K562 (cell line): ENCODE measurements at regions not wholly inside any gene's neighbourhood (a gene's known extent, or its start where the extent isn't known, plus 50 kb on each side); places are given as distances from the start of the nearest gene placed in this dataset.

ENCODE experiments used
- ATAC-seq: fragments of 200-7000 bp; cut with Tn5 transposase; 3 replicates; pipeline ENCODE4 v1.9.1; 2020; ENCODE audit warnings: moderate library complexity
- BruUV-seq: library from RNA; stranded (reverse); fragments of 400-500 nt; replicated peaks from 2 replicates; lab custom pipeline; 2021; lab: Mats Ljungman, UMichigan
- CTCF ChIA-PET: fragments of 300-600 bp; formaldehyde crosslinking; extraction: SDS; loops from one replicate; lab custom pipeline; 2021; ENCODE audit warnings: low intra/inter-chr PET ratio; lab: Yijun Ruan, JAX
- POLR2A ChIA-PET: fragments of 300-600, 350-650 bp; sonication (Branson Sonifier 250); formaldehyde crosslinking; extraction: SDS; loops from one replicate; lab custom pipeline; 2021; ENCODE audit warnings: antibody characterized with exemption, inconsistent platforms; lab: Yijun Ruan, JAX
- DNase-seq, 4 experiments: peaks; one replicate each; pipeline versions ENCODE4 v3.0.0 to v3.0.0-alpha.2; 2011 to 2018; ENCODE audit warnings: low spot score in 3 of 4, mixed read lengths in 3 of 4; ENCODE audit errors: extremely low read depth in 1 of 4
- FAIRE-seq: peaks from 2 replicates; lab custom pipeline; 2011; peaks lifted over from hg19 to GRCh38; lab: Jason Lieb, UNC
- H2AFZ ChIP-seq: 2 replicates; pipeline ENCODE4 v1.6.0; 2011; ENCODE audit warnings: low read depth, low read length, control low read depth, inconsistent platforms
- H3K27ac ChIP-seq: fragments of 200-600 bp; 3 replicates; pipeline ENCODE4 v1.8.0; 2011; ENCODE audit warnings: low read depth, mild to moderate bottlenecking, control low read depth, inconsistent platforms, low read length, moderate library complexity, mixed read lengths; ENCODE audit errors: extremely low read depth
- H3K27me3 ChIP-seq, 2 experiments: fragments of 300-600 bp in 1 of 2; 2 replicates in 1 of 2; 3 replicates in 1 of 2; pipeline versions ENCODE4 v1.6.0 to v1.8.0; 2011; ENCODE audit warnings: inconsistent platforms in 2 of 2, low read length in 2 of 2, mild to moderate bottlenecking in 1 of 2, mixed read lengths in 1 of 2, moderate library complexity in 1 of 2; ENCODE audit not compliant: control insufficient read depth in 2 of 2, insufficient read depth in 2 of 2
- H3K36me3 ChIP-seq: fragments of 300-600 bp; 3 replicates; pipeline ENCODE4 v1.8.0; 2011; ENCODE audit warnings: mild to moderate bottlenecking, low read length, inconsistent platforms; ENCODE audit not compliant: control insufficient read depth, insufficient read depth
- H3K4me1 ChIP-seq, 2 experiments: fragments of 200-600 bp in 1 of 2; replicated peaks in 1 of 2; 2 replicates in 1 of 2; 3 replicates in 1 of 2; pipeline versions ENCODE4 v1.5.1 to v1.8.0; 2011; ENCODE audit warnings: inconsistent platforms in 2 of 2, low read length in 2 of 2, mild to moderate bottlenecking in 1 of 2, mixed read lengths in 1 of 2, moderate library complexity in 1 of 2; ENCODE audit not compliant: control insufficient read depth in 2 of 2, insufficient read depth in 2 of 2
- H3K4me2 ChIP-seq: 2 replicates; pipeline ENCODE4 v1.6.1; 2011; ENCODE audit warnings: low read length, control low read depth, inconsistent platforms, mixed read lengths; ENCODE audit not compliant: insufficient read depth
- H3K4me3 ChIP-seq: fragments of 200-600 bp; sonication (generic), shearing (Covaris generic); 2 replicates; pipeline ENCODE4 v1.5.1; 2016; ENCODE audit warnings: control low read depth, inconsistent platforms
- H3K79me2 ChIP-seq: fragments of 200-600 bp; 3 replicates; pipeline ENCODE4 v1.8.0; 2011; ENCODE audit warnings: low read length, inconsistent platforms; ENCODE audit not compliant: control insufficient read depth, insufficient read depth
- H3K9ac ChIP-seq, 2 experiments: 2 replicates each; pipeline versions ENCODE4 v1.6.0 to v1.6.1; 2011; ENCODE audit warnings: low read depth in 2 of 2, low read length in 2 of 2, control low read depth in 1 of 2, inconsistent platforms in 1 of 2, mild to moderate bottlenecking in 1 of 2, mixed read lengths in 1 of 2; ENCODE audit not compliant: insufficient read depth in 1 of 2
- H3K9me1 ChIP-seq: one replicate; pipeline ENCODE4 v1.6.0; 2011; ENCODE audit warnings: inconsistent platforms, mild to moderate bottlenecking, low read length, moderate library complexity; ENCODE audit not compliant: control insufficient read depth, insufficient read depth
- H3K9me3 ChIP-seq: replicated peaks from 2 replicates; pipeline ENCODE4 v1.5.1; 2011; ENCODE audit warnings: low read depth, low read length, inconsistent platforms; ENCODE audit not compliant: control insufficient read depth, insufficient read depth
- H4K20me1 ChIP-seq: replicated peaks from 2 replicates; pipeline ENCODE4 v1.6.1; 2011; ENCODE audit warnings: low read length, inconsistent platforms, mixed read lengths; ENCODE audit not compliant: control insufficient read depth, insufficient read depth
- KDM5B ChIP-seq: fragments of 200-600 bp; sonication (generic); IDR thresholded peaks from 2 replicates; pipeline ENCODE4 v1.6.1; 2012; ENCODE audit warnings: low read depth, mild to moderate bottlenecking, moderate library complexity, low read length, control low read depth, inconsistent platforms; ENCODE audit not compliant: insufficient replicate concordance
- LEF1 ChIP-seq: fragments of 450-650 bp; IDR thresholded peaks from 2 replicates; pipeline ENCODE4 v1.6.1; 2016; ENCODE audit warnings: mild to moderate bottlenecking
- MAFG ChIP-seq: fragments of 450-650 bp; conservative IDR thresholded peaks from 2 replicates; pipeline ENCODE4 v1.6.1; 2016; ENCODE audit warnings: missing genetic modification characterization, missing compliant biosample characterization
- MAFK ChIP-seq: IDR thresholded peaks from 2 replicates; pipeline ENCODE4 v1.6.1; 2011; ENCODE audit warnings: low read length, improper control_type of control experiment
- RFX7 ChIP-seq: fragments of 250-450 bp; sonication (Bioruptor Pico); IDR thresholded peaks from 2 replicates; pipeline ENCODE4 v1.5.1; 2021; ENCODE audit warnings: mild to moderate bottlenecking
- SIRT6 ChIP-seq: IDR thresholded peaks from one replicate; pipeline ENCODE4 v1.6.1; 2012; ENCODE audit warnings: low read depth, mild to moderate bottlenecking, control low read depth, inconsistent platforms, low read length, moderate library complexity
- SMARCA4 ChIP-seq: fragments of 450-650 bp; IDR thresholded peaks from 2 replicates; pipeline ENCODE4 v1.6.1; 2016
- SMARCB1 ChIP-seq: IDR thresholded peaks from 2 replicates; pipeline ENCODE4 v1.6.1; 2011; ENCODE audit warnings: improper control_type of control experiment, low read depth; ENCODE audit not compliant: insufficient read length
- ZC3H4 ChIP-seq: sonication (generic); formaldehyde crosslinking; IDR thresholded peaks from 2 replicates; pipeline ENCODE4 v1.9.0; 2021; ENCODE audit warnings: missing genetic modification reagents, borderline replicate concordance
- WGBS: fragments of 100-300 bp; shearing (Covaris generic); methylation state at CpG from one replicate; pipeline ENCODE4 v1.1.6; 2016; ENCODE audit warnings: low coverage, mixed read lengths; ENCODE audit not compliant: insufficient coverage; ENCODE audit errors: missing lambda C conversion rate; 5-methylcytosine and 5-hydroxymethylcytosine counted together
- in situ Hi-C: fragments of 300-500 bp; cut with MboI; formaldehyde crosslinking; loops from 4 replicates; pipeline ENCODE4 v1.15.0; 2018; ENCODE audit warnings: inconsistent platforms, mixed read lengths
- intact Hi-C: fragments of 100-400 bp; cut with micrococcal nuclease; formaldehyde crosslinking; loops from 2 replicates; pipeline ENCODE4 v1.14.2; 2022
- TF ChIP-seq, protein P1 (sequence below): fragments of 250-450 bp; sonication (Bioruptor Pico); IDR thresholded peaks from 2 replicates; pipeline ENCODE4 v1.6.1; 2021; ENCODE audit warnings: mild to moderate bottlenecking
- TF ChIP-seq, protein P2 (sequence below): sonication (generic); formaldehyde crosslinking; IDR thresholded peaks from 2 replicates; pipeline ENCODE4 v1.8.0; 2022; ENCODE audit warnings: mild to moderate bottlenecking, missing genetic modification reagents
- TF ChIP-seq, protein P3 (sequence below), 2 experiments: fragments of 450-650 bp in 1 of 2; IDR thresholded peaks; 2 replicates each; pipeline ENCODE4 v1.6.1; 2011 to 2017; ENCODE audit warnings: low read depth in 2 of 2, antibody characterized with exemption in 1 of 2, borderline replicate concordance in 1 of 2, low read length in 1 of 2, mild to moderate bottlenecking in 1 of 2, mixed read lengths in 1 of 2; ENCODE audit not compliant: control insufficient read depth in 1 of 2
- TF ChIP-seq, protein P4 (sequence below): fragments of 150-350 bp; IDR thresholded peaks from 2 replicates; pipeline ENCODE4 v1.6.1; 2014; ENCODE audit warnings: low read depth, mild to moderate bottlenecking, low read length, borderline replicate concordance

DNA sequence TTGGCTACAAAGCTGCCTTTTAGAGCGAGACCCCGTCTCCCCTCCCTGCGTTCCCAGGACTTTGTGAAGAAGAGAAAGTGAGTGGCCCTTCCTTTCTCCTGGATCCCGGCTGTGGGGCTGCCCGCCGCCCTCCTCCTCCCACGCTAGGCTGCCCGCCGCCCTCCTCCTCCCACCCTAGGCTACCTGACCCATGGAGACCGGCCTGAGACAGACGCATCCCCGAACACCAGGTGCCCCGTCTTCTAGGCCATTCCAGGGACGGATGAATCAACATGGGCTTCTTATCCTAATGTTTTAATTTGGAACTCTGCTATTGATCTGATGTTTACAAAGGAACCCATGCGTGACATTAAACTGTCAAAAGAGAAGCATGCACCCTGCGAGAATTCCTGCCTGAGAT lies 117.3 kb upstream of the LPCAT1 start (continued):
- TF ChIP-seq SMARCB1 (no peak), LEF1 (no peak), SIRT6 (no peak), KDM5B (no peak)

DNA sequence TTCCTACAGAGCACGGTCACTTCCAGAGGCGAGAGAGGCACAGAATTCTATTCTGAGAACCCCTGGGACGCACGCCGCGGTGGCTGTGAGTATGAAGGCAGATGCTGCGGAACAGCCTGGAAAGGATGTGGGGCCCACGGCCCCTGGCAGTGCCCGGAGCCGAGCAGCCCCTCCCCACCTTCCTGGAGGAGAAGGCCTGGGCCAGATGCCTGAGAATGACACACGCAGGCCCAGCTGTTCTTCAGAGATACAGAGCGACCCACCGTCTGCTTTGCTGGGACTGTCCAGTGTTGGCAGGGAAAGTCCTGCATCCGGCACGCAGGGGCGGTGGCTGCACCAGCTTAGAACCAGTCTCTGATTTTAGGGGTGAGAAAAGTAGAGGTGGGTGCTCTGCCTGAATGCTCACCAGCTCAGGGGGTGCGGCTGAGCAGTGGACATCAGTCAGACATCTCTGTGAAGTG lies 116.7 kb upstream of the LPCAT1 start:
- Histone ChIP-seq H3K4me1 (peaks cover 0 to 44% of the 10 kb centered on the region in 2 experiments; a peak in 2 of 5 replicates), H3K9ac (no peak overlapping the region), H2AFZ (no peak overlapping the region), H3K4me2 (no peak overlapping the region), H3K27me3 (peaks cover 31 to 71% of the 10 kb centered on the region in 2 experiments), H3K9me3 (no peaks in the 10 kb centered on the region), H4K20me1 (0 out of 2 replicates have a peak, but pooled peaks cover 4% of the 10 kb centered on the region), H3K27ac (no peak overlapping the region), H3K4me3 (no peak overlapping the region), H3K36me3 (no peaks in the 10 kb centered on the region), H3K9me1 (no peaks in the 10 kb centered on the region), H3K79me2 (no peaks in the 10 kb centered on the region)
- no peak for FAIRE-seq
- no TSS peak for BruUV-seq
- WGBS = 44% methylated on average over 17 of the region's 17 CpGs
- ChIA-PET CTCF (interaction anchor here (1.7 kb wide), 1 partner anchor 171 kb away, joined by 4 read pairs; no protein-coding TSS in a partner anchor), POLR2A (no interaction called here)
- intact Hi-C loops = loop anchor here (10.0 kb wide), 1 partner anchor 256 kb away; no protein-coding TSS in a partner anchor
- in situ Hi-C loops = loop anchor here (5.0 to 25.0 kb wide), 3 partner anchors 153 to 703 kb away; no protein-coding TSS in a partner anchor
- peak in 1 of 4 experiments; percentile 6 for DNase-seq
- no peak for ATAC-seq
- TF ChIP-seq MAFK (no peak), MAFG (tag) (no peak), SMARCA4 (no peak), RFX7 (CRISPR knock-in tag) (no peak), ZC3H4 (CRISPR knock-in tag) (no peak)
- TF ChIP-seq, protein P1, sequence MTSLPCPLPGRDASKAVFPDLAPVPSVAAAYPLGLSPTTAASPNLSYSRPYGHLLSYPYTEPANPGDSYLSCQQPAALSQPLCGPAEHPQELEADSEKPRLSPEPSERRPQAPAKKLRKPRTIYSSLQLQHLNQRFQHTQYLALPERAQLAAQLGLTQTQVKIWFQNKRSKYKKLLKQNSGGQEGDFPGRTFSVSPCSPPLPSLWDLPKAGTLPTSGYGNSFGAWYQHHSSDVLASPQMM = no peak
- TF ChIP-seq, protein P2, sequence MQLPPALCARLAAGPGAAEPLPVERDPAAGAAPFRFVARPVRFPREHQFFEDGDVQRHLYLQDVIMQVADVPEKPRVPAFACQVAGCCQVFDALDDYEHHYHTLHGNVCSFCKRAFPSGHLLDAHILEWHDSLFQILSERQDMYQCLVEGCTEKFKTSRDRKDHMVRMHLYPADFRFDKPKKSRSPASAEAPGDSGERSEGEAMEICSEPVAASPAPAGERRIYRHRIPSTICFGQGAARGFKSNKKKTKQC (CRISPR knock-in tag) = no peak
- TF ChIP-seq, protein P3, sequence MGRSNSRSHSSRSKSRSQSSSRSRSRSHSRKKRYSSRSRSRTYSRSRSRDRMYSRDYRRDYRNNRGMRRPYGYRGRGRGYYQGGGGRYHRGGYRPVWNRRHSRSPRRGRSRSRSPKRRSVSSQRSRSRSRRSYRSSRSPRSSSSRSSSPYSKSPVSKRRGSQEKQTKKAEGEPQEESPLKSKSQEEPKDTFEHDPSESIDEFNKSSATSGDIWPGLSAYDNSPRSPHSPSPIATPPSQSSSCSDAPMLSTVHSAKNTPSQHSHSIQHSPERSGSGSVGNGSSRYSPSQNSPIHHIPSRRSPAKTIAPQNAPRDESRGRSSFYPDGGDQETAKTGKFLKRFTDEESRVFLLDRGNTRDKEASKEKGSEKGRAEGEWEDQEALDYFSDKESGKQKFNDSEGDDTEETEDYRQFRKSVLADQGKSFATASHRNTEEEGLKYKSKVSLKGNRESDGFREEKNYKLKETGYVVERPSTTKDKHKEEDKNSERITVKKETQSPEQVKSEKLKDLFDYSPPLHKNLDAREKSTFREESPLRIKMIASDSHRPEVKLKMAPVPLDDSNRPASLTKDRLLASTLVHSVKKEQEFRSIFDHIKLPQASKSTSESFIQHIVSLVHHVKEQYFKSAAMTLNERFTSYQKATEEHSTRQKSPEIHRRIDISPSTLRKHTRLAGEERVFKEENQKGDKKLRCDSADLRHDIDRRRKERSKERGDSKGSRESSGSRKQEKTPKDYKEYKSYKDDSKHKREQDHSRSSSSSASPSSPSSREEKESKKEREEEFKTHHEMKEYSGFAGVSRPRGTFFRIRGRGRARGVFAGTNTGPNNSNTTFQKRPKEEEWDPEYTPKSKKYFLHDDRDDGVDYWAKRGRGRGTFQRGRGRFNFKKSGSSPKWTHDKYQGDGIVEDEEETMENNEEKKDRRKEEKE (IDR thresholded peaks at IDR 0.05; ENCODE audit: borderline replicate concordance in 1 of 2, control insufficient read depth in 1 of 2, low read depth in 2 of 2, low read length in 1 of 2) = no peak
- TF ChIP-seq, protein P4, sequence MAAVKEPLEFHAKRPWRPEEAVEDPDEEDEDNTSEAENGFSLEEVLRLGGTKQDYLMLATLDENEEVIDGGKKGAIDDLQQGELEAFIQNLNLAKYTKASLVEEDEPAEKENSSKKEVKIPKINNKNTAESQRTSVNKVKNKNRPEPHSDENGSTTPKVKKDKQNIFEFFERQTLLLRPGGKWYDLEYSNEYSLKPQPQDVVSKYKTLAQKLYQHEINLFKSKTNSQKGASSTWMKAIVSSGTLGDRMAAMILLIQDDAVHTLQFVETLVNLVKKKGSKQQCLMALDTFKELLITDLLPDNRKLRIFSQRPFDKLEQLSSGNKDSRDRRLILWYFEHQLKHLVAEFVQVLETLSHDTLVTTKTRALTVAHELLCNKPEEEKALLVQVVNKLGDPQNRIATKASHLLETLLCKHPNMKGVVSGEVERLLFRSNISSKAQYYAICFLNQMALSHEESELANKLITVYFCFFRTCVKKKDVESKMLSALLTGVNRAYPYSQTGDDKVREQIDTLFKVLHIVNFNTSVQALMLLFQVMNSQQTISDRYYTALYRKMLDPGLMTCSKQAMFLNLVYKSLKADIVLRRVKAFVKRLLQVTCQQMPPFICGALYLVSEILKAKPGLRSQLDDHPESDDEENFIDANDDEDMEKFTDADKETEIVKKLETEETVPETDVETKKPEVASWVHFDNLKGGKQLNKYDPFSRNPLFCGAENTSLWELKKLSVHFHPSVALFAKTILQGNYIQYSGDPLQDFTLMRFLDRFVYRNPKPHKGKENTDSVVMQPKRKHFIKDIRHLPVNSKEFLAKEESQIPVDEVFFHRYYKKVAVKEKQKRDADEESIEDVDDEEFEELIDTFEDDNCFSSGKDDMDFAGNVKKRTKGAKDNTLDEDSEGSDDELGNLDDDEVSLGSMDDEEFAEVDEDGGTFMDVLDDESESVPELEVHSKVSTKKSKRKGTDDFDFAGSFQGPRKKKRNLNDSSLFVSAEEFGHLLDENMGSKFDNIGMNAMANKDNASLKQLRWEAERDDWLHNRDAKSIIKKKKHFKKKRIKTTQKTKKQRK = no peak
